GM12878 (cell line): ENCODE measurements at regions not wholly inside any gene's neighbourhood (a gene's known extent, or its start where the extent isn't known, plus 50 kb on each side); places are given as distances from the start of the nearest gene placed in this dataset.

Source experiments
- ATAC-seq: fragments of 200-7000 bp; cut with Tn5 transposase; 3 replicates; pipeline ENCODE4 v1.9.1; 2020; ENCODE audit warnings: mild to moderate bottlenecking, moderate library complexity
- BruUV-seq: library from RNA; stranded (reverse); fragments of 400-500 nt; replicated peaks from 2 replicates; lab custom pipeline; 2021; lab: Mats Ljungman, UMichigan
- CTCF ChIA-PET: fragments of 300-600 bp; sonication (Branson Sonifier 250); formaldehyde crosslinking; extraction: SDS; loops from one replicate; lab custom pipeline; 2021; ENCODE audit warnings: inconsistent platforms; lab: Yijun Ruan, JAX
- POLR2A ChIA-PET: fragments of 350-600 bp; formaldehyde crosslinking; extraction: SDS; loops from one replicate; lab custom pipeline; 2021; ENCODE audit warnings: inconsistent platforms; lab: Charles Lee
- RAD21 ChIA-PET: fragments of 300-600 bp; sonication (Branson Sonifier 250); formaldehyde crosslinking; loops from one replicate; lab custom pipeline; 2023; ENCODE audit warnings: antibody characterized with exemption; ENCODE audit not compliant: unreplicated experiment; lab: Charles Lee
- SMC1A ChIA-PET: fragments of 300-600 bp; sonication (Branson Sonifier 250); formaldehyde crosslinking; loops from one replicate; lab custom pipeline; 2023; ENCODE audit not compliant: unreplicated experiment, uncharacterized antibody; lab: Charles Lee
- DNase-seq: peaks from one replicate; pipeline ENCODE4 v3.0.0-alpha.2; 2011; ENCODE audit warnings: low read depth, low spot score
- FAIRE-seq: peaks from 3 replicates; lab custom pipeline; 2011; peaks lifted over from hg19 to GRCh38; lab: Jason Lieb, UNC
- H2AFZ ChIP-seq: 2 replicates; pipeline ENCODE4 v1.6.0; 2011; ENCODE audit warnings: low read depth, low read length, control low read depth; ENCODE audit not compliant: control insufficient read depth
- H3K27ac ChIP-seq: 2 replicates; pipeline ENCODE4 v1.5.1; 2011; ENCODE audit warnings: control low read depth; ENCODE audit not compliant: control insufficient read depth, insufficient read depth
- H3K27me3 ChIP-seq, 2 experiments: replicated peaks in 1 of 2; 2 replicates each; pipeline versions ENCODE4 v1.6.0 to v1.6.1; 2011; ENCODE audit warnings: low read length in 1 of 2; ENCODE audit not compliant: control insufficient read depth in 2 of 2, insufficient read depth in 2 of 2
- H3K36me3 ChIP-seq, 2 experiments: 2 replicates each; pipeline ENCODE4 v1.5.1; 2011; ENCODE audit warnings: low read length in 1 of 2; ENCODE audit not compliant: control insufficient read depth in 2 of 2, insufficient read depth in 2 of 2
- H3K4me1 ChIP-seq: 2 replicates; pipeline ENCODE4 v1.6.1; 2011; ENCODE audit warnings: mild to moderate bottlenecking, low read length, moderate library complexity, mixed read lengths; ENCODE audit not compliant: control insufficient read depth, insufficient read depth
- H3K4me2 ChIP-seq: 2 replicates; pipeline ENCODE4 v1.6.0; 2011; ENCODE audit warnings: control low read depth; ENCODE audit not compliant: control insufficient read depth, insufficient read depth
- H3K4me3 ChIP-seq: fragments of 200-600 bp; sonication (generic); 2 replicates; pipeline ENCODE4 v1.5.1; 2016
- H3K79me2 ChIP-seq: 2 replicates; pipeline ENCODE4 v1.6.0; 2011; ENCODE audit warnings: low read length; ENCODE audit not compliant: control insufficient read depth, insufficient read depth
- H3K9ac ChIP-seq: 2 replicates; pipeline ENCODE4 v1.8.0; 2011; ENCODE audit warnings: low read length, control low read depth, mixed read lengths; ENCODE audit not compliant: control insufficient read depth, insufficient read depth
- H3K9me3 ChIP-seq: replicated peaks from 3 replicates; pipeline ENCODE4 v1.5.1; 2011; ENCODE audit warnings: mild to moderate bottlenecking, low read length; ENCODE audit not compliant: control insufficient read depth, insufficient read depth
- H4K20me1 ChIP-seq: 2 replicates; pipeline ENCODE4 v1.6.0; 2011; ENCODE audit not compliant: control insufficient read depth, insufficient read depth
- BCL3 ChIP-seq: IDR thresholded peaks from 2 replicates; pipeline ENCODE4 v1.6.1; 2011; ENCODE audit warnings: borderline replicate concordance, low read depth, mild to moderate bottlenecking, moderate library complexity, low read length; ENCODE audit not compliant: insufficient read depth, poor library complexity, severe bottlenecking
- MTA2 ChIP-seq: fragments of 450-650 bp; IDR thresholded peaks from 2 replicates; pipeline ENCODE4 v1.6.1; 2016; ENCODE audit warnings: low read depth, mild to moderate bottlenecking, moderate library complexity
- MYB ChIP-seq: fragments of 150-350 bp; IDR thresholded peaks from 2 replicates; pipeline ENCODE4 v1.6.1; 2014; ENCODE audit warnings: mild to moderate bottlenecking, low read depth, low read length, borderline replicate concordance
- NKRF ChIP-seq: fragments of 450-650 bp; conservative IDR thresholded peaks from 2 replicates; pipeline ENCODE4 v1.6.1; 2017; ENCODE audit warnings: mild to moderate bottlenecking, moderate library complexity
- RAD21 ChIP-seq: IDR thresholded peaks from 2 replicates; pipeline ENCODE4 v1.6.1; 2011; ENCODE audit warnings: mild to moderate bottlenecking, low read depth, low read length, moderate library complexity; ENCODE audit not compliant: insufficient read depth
- SMAD5 ChIP-seq: IDR thresholded peaks from 2 replicates; pipeline ENCODE4 v1.6.1; 2016; ENCODE audit warnings: antibody characterized with exemption, low read depth
- SREBF2 ChIP-seq: IDR thresholded peaks from 2 replicates; pipeline ENCODE4 v1.6.1; 2012; ENCODE audit warnings: mild to moderate bottlenecking, low read length
- YY1 ChIP-seq: IDR thresholded peaks from 2 replicates; pipeline ENCODE4 v1.6.1; 2011; ENCODE audit warnings: low read depth, mild to moderate bottlenecking, low read length
- ZBTB33 ChIP-seq: fragments of 450-650 bp; IDR thresholded peaks from 2 replicates; pipeline ENCODE4 v1.6.1; 2017; ENCODE audit warnings: mild to moderate bottlenecking
- WGBS: methylation state at CpG from one replicate; pipeline ENCODE4 v1.1.6; 2016; ENCODE audit warnings: low lambda C conversion rate; ENCODE audit not compliant: insufficient replicate concordance, insufficient coverage; ENCODE audit errors: missing lambda C conversion rate; 5-methylcytosine and 5-hydroxymethylcytosine counted together
- in situ Hi-C: fragments of 300-500 bp; cut with MboI; formaldehyde crosslinking; loops from 9 replicates; pipeline ENCODE4 v1.14.3; 2018; ENCODE audit warnings: mixed read lengths
- intact Hi-C: fragments of 100-400 bp; cut with micrococcal nuclease; formaldehyde crosslinking; loops from one replicate; pipeline ENCODE4 v1.14.2; 2022; ENCODE audit not compliant: unreplicated experiment

- WGBS, result 52% methylated on average over 6 of the region's 6 CpGs
- Histone ChIP-seq H3K4me3 (no peak overlapping the region), H3K4me2 (no peak overlapping the region), H3K27me3 (no peaks in the 10 kb centered on the region), H3K27ac (no peak overlapping the region), H3K9ac (no peak overlapping the region), H3K9me3 (no peaks in the 10 kb centered on the region; the same call in 2 of the 3 replicates), H2AFZ (no peak overlapping the region), H3K4me1 (no peaks in the 10 kb centered on the region), H3K79me2 (no peaks in the 10 kb centered on the region), H3K36me3 (no peaks in the 10 kb centered on the region), H4K20me1 (no peaks in the 10 kb centered on the region)
- intact Hi-C loops, result no loop called here
- RAD21 ChIA-PET, result no interaction called here
- CTCF ChIA-PET, result interaction anchor here (0.6 to 0.7 kb wide), 2 partner anchors 98 to 631 kb away, joined by 3 read pairs; no protein-coding TSS in a partner anchor
- ATAC-seq (no peak), FAIRE-seq (no peak), DNase-seq (no peak)
- POLR2A ChIA-PET, result no interaction called here
- BruUV-seq, result no TSS peak
- SMC1A ChIA-PET, result no interaction called here
- no peak for TF ChIP-seq SREBF2
- no peak for TF ChIP-seq NKRF
- no peak for TF ChIP-seq RAD21
- TF ChIP-seq ZBTB33, result no peak
- TF ChIP-seq SMAD5, result no peak
- TF ChIP-seq YY1, result no peak
- TF ChIP-seq BCL3, result no peak
- no peak for TF ChIP-seq MYB
- TF ChIP-seq MTA2, result no peak
- in situ Hi-C loops, result no loop called here
Observed at GRCh38 chr20:12057778-12058177, 140.1 kb downstream of the BTBD3 start.
